ENCODE measurements at regions not wholly inside any gene's neighbourhood (a gene's known extent, or its start where the extent isn't known, plus 50 kb on each side); places are given as distances from the start of the nearest gene placed in this dataset.

DNA sequence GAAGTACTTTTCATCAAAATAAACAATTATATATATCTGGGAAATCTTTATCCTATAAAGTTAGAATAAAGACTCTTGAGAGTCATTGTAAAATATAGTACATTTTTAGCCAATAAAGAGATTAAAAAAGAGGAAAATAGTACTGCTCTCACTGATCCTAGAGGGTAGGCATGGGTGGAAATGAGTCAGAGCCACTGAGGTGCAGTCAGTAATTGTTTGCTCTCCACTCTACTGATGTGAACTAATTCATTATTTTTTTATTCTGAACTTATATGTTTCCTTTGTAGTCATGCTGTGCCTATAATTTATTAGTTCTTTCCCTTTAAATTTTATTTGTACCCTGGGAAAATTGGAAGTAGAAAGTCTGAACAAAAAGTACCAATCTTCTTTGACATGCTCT is 1359.4 kb upstream of the GJE1 start:
- H3K4me3 ChIP-seq (ENCODE audit: insufficient read depth, low read length, poor library complexity, severe bottlenecking) = no peak overlapping the region
- H3K9ac ChIP-seq (ENCODE audit: low read length) = no peak overlapping the region
- no peaks in the 10 kb centered on the region for H3K27me3 ChIP-seq (ENCODE audit: low read length)
- no peak overlapping the region for H3K27ac ChIP-seq (ENCODE audit: low read depth, low read length)
- TF ChIP-seq, protein P1, sequence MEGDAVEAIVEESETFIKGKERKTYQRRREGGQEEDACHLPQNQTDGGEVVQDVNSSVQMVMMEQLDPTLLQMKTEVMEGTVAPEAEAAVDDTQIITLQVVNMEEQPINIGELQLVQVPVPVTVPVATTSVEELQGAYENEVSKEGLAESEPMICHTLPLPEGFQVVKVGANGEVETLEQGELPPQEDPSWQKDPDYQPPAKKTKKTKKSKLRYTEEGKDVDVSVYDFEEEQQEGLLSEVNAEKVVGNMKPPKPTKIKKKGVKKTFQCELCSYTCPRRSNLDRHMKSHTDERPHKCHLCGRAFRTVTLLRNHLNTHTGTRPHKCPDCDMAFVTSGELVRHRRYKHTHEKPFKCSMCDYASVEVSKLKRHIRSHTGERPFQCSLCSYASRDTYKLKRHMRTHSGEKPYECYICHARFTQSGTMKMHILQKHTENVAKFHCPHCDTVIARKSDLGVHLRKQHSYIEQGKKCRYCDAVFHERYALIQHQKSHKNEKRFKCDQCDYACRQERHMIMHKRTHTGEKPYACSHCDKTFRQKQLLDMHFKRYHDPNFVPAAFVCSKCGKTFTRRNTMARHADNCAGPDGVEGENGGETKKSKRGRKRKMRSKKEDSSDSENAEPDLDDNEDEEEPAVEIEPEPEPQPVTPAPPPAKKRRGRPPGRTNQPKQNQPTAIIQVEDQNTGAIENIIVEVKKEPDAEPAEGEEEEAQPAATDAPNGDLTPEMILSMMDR (IDR thresholded peaks at IDR 0.05; ENCODE audit: insufficient read depth, low read length, poor library complexity, severe bottlenecking) = no peak
- no peak for TF ChIP-seq EZH2phosphoT487 (conservative IDR thresholded peaks at IDR 0.05; ENCODE audit: low read length)
- H3K79me2 ChIP-seq (ENCODE audit: insufficient read depth, low read length) = no peaks in the 10 kb centered on the region
- H3F3A ChIP-seq (ENCODE audit: insufficient read depth) = no peaks in the 10 kb centered on the region
- peaks cover 3% of the 10 kb centered on the region for H3K36me3 ChIP-seq (ENCODE audit: low read length)
- H3K9me3 ChIP-seq (ENCODE audit: insufficient read depth, low read length) = peaks cover 18% of the 10 kb centered on the region; the same call in 1 of the 2 replicates
- H3K9me2 ChIP-seq (replicated peaks; ENCODE audit: insufficient read depth, low read length) = no peaks in the 10 kb centered on the region
- no peaks in the 10 kb centered on the region for H4K20me1 ChIP-seq (ENCODE audit: low read depth, low read length)
- no peak overlapping the region for H2AFZ ChIP-seq (ENCODE audit: low read depth, low read length, severe bottlenecking)
- no peak overlapping the region for H3K4me2 ChIP-seq (ENCODE audit: low read depth, low read length, poor library complexity, severe bottlenecking)

DNA sequence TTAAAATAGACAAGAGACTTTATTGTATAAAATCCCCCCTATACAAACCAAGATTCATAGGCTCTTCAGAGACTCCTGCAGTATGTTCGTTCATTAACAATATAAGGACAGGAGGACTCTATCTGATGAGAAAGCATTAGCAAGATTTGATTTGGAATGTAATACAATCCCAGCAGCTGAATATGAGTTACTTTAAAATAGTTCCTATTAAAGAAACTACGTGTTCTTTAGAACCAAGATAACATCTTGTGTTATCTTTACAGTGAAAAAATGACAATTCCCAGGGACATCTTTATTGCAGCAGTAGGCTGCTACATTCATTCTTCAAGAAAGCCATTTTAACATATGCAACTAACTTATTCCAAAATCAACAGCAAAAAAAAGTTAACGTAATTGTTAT is 1360.1 kb upstream of the GJE1 start:
- H3K36me3 ChIP-seq (ENCODE audit: low read length) = peaks cover 3% of the 10 kb centered on the region
- H3F3A ChIP-seq (ENCODE audit: insufficient read depth) = no peaks in the 10 kb centered on the region
- H3K9me2 ChIP-seq (replicated peaks; ENCODE audit: insufficient read depth, low read length) = no peaks in the 10 kb centered on the region
- TF ChIP-seq EZH2phosphoT487 (conservative IDR thresholded peaks at IDR 0.05; ENCODE audit: low read length) = no peak
- TF ChIP-seq, protein P1 (IDR thresholded peaks at IDR 0.05; ENCODE audit: insufficient read depth, low read length, poor library complexity, severe bottlenecking) = no peak
- peaks cover 25% of the 10 kb centered on the region; the same call in 1 of the 2 replicates for H3K9me3 ChIP-seq (ENCODE audit: insufficient read depth, low read length)
- no peak overlapping the region for H3K27ac ChIP-seq (ENCODE audit: low read depth, low read length)
- no peaks in the 10 kb centered on the region for H4K20me1 ChIP-seq (ENCODE audit: low read depth, low read length)
- no peak overlapping the region for H3K4me2 ChIP-seq (ENCODE audit: low read depth, low read length, poor library complexity, severe bottlenecking)
- no peak overlapping the region for H3K9ac ChIP-seq (ENCODE audit: low read length)
- H3K27me3 ChIP-seq (ENCODE audit: low read length) = no peaks in the 10 kb centered on the region
- no peak overlapping the region for H2AFZ ChIP-seq (ENCODE audit: low read depth, low read length, severe bottlenecking)
- no peaks in the 10 kb centered on the region for H3K79me2 ChIP-seq (ENCODE audit: insufficient read depth, low read length)
- H3K4me3 ChIP-seq (ENCODE audit: insufficient read depth, low read length, poor library complexity, severe bottlenecking) = no peak overlapping the region

GRCh38 chr6:140768133-140768532 is 1364.6 kb upstream of the GJE1 start:
- Histone ChIP-seq H3K27ac (ENCODE audit: low read depth, low read length) (no peak overlapping the region), H3F3A (ENCODE audit: insufficient read depth) (no peaks in the 10 kb centered on the region), H3K9me2 (replicated peaks; ENCODE audit: insufficient read depth, low read length) (no peaks in the 10 kb centered on the region), H3K36me3 (ENCODE audit: low read length) (peaks cover 3% of the 10 kb centered on the region), H3K79me2 (ENCODE audit: insufficient read depth, low read length) (no peaks in the 10 kb centered on the region), H4K20me1 (ENCODE audit: low read depth, low read length) (no peaks in the 10 kb centered on the region), H3K27me3 (ENCODE audit: low read length) (no peaks in the 10 kb centered on the region), H3K4me2 (ENCODE audit: low read depth, low read length, poor library complexity, severe bottlenecking) (no peak overlapping the region), H3K4me3 (ENCODE audit: insufficient read depth, low read length, poor library complexity, severe bottlenecking) (no peak overlapping the region), H3K9me3 (ENCODE audit: insufficient read depth, low read length) (peaks cover 26% of the 10 kb centered on the region; the same call in 1 of the 2 replicates), H2AFZ (ENCODE audit: low read depth, low read length, severe bottlenecking) (no peak overlapping the region), H3K9ac (ENCODE audit: low read length) (no peak overlapping the region)
- no peak for TF ChIP-seq EZH2phosphoT487 (conservative IDR thresholded peaks at IDR 0.05; ENCODE audit: low read length)
- TF ChIP-seq, protein P1 (IDR thresholded peaks at IDR 0.05; ENCODE audit: insufficient read depth, low read length, poor library complexity, severe bottlenecking) = no peak
